Right lobe of liver (tissue), 6 donors: ENCODE measurements at regions not wholly inside any gene's neighbourhood (a gene's known extent, or its start where the extent isn't known, plus 50 kb on each side); places are given as distances from the start of the nearest gene placed in this dataset.
"Not testable (repeated sequence)": the region's sequence is repeated elsewhere in the genome, so short reads cannot be mapped to it uniquely, and the experiment has no call there.

Experiments used
- ATAC-seq, 4 donors: fragments of 200-7000 bp; cut with Tn5 transposase; one replicate each; pipeline ENCODE4 v1.9.1; 2020; ENCODE audit warnings: mild to moderate bottlenecking in 4 of 4, moderate library complexity in 4 of 4
- DNase-seq, 3 donors: peaks; one replicate each; pipeline ENCODE4 v3.0.0-alpha.2; 2020
- H3K27ac ChIP-seq, 3 donors: fragments of 200-600 bp; one replicate each; pipeline ENCODE4 v1.8.0; 2022
- H3K27me3 ChIP-seq, 2 donors: fragments of 200-600 bp; one replicate each; pipeline ENCODE4 v1.8.0; 2022
- H3K36me3 ChIP-seq, 4 donors: fragments of 200-600 bp; sonication (generic) in 1 of 4; one replicate each; pipeline versions ENCODE4 v1.5.1 to v1.8.0; 2017 to 2022; ENCODE audit warnings: control low read depth in 1 of 4
- H3K4me1 ChIP-seq, 4 donors: fragments of 200-600 bp; sonication (generic) in 1 of 4; one replicate each; pipeline versions ENCODE4 v1.5.1 to v1.8.0; 2017 to 2022; ENCODE audit warnings: control low read depth in 1 of 4
- H3K4me3 ChIP-seq, 3 donors: fragments of 200-600 bp; one replicate each; pipeline ENCODE4 v1.8.0; 2022
- H3K9me3 ChIP-seq, 4 donors: fragments of 200-600 bp; sonication (generic) in 1 of 4; one replicate each; pipeline versions ENCODE4 v1.5.1 to v1.8.0; 2017 to 2022; ENCODE audit warnings: control low read depth in 1 of 4
- CTCF ChIP-seq, 4 donors: fragments of 200-600 bp in 3 of 4; fragments of 450-650 bp in 1 of 4; IDR thresholded peaks; one replicate each; pipeline versions ENCODE4 v1.5.1 to v1.8.0; 2016 to 2022; ENCODE audit warnings: antibody characterized with exemption in 4 of 4, mild to moderate bottlenecking in 2 of 4
- POLR2A ChIP-seq: fragments of 450-650 bp; IDR thresholded peaks from one replicate; pipeline ENCODE4 v1.6.1; 2017; ENCODE audit warnings: antibody characterized with exemption, mild to moderate bottlenecking
- WGBS: methylation state at CpG from one replicate; pipeline ENCODE4 v1.1.6; 2018; ENCODE audit warnings: low coverage, low lambda C conversion rate; ENCODE audit not compliant: insufficient coverage; ENCODE audit errors: missing lambda C conversion rate; 5-methylcytosine and 5-hydroxymethylcytosine counted together
- intact Hi-C, 2 donors: fragments of 100-400 bp; cut with DNase I; formaldehyde crosslinking; loops; one replicate each; pipeline versions ENCODE4 v1.11.2 to v1.14.1; 2022
- donor health status: DM: no; HTN: yes; CAD: no.
- donor health status: DM: no; HTN: no; CAD: no.
- donor health status: DM: no; HTN: no; CAD: no.
- donor health status: DM: no; HTN: yes; CAD: no.
- donor health status: DM: no; HTN: yes; CAD: no.

GRCh38 chr3:87436781-87437543 lies 160.6 kb upstream of the POU1F1 start:
- H3K27ac ChIP-seq: no peak overlapping the region
- ATAC-seq (no peak), DNase-seq (no peak)
- intact Hi-C loops: no loop called here
- H3K27me3 ChIP-seq: no peaks in the 10 kb centered on the region
- H3K36me3 ChIP-seq: no peaks in the 10 kb centered on the region
- no peak overlapping the region for H3K4me3 ChIP-seq
- WGBS: 48% methylated on average over 7 of the region's 7 CpGs
- H3K4me1 ChIP-seq: no peaks in the 10 kb centered on the region
- TF ChIP-seq CTCF (IDR thresholded peaks at IDR 0.05) (no peak), POLR2A (no peak)
- no peaks in the 10 kb centered on the region for H3K9me3 ChIP-seq

GRCh38 chr3:87435926-87436620 lies 159.7 kb upstream of the POU1F1 start:
- no peak overlapping the region for H3K27ac ChIP-seq
- H3K4me1 ChIP-seq: no peaks in the 10 kb centered on the region
- no peak overlapping the region for H3K4me3 ChIP-seq
- whole genome bisulfite sequencing: 31% methylated on average over 5 of the region's 5 CpGs
- H3K9me3 ChIP-seq: no peaks in the 10 kb centered on the region
- no peak for ATAC-seq
- no peaks in the 10 kb centered on the region for H3K36me3 ChIP-seq
- no peaks in the 10 kb centered on the region for H3K27me3 ChIP-seq
- intact Hi-C loops: no loop called here
- DNase-seq: no peak
- TF ChIP-seq POLR2A: no peak
- no peak for TF ChIP-seq CTCF (IDR thresholded peaks at IDR 0.05)

GRCh38 chr3:87433445-87433844 lies 157.1 kb upstream of the POU1F1 start:
- H3K36me3 ChIP-seq, H3K9me3 ChIP-seq, H3K4me1 ChIP-seq, H3K4me3 ChIP-seq, H3K27ac ChIP-seq, DNase-seq, ATAC-seq, intact Hi-C loops, H3K27me3 ChIP-seq: not testable (repeated sequence)
- 26% methylated on average over 3 of the region's 3 CpGs for WGBS

- 45% methylated on average over 2 of the region's 2 CpGs for WGBS
- Histone ChIP-seq H3K27ac (no peak overlapping the region), H3K9me3 (no peaks in the 10 kb centered on the region), H3K27me3 (no peaks in the 10 kb centered on the region), H3K4me3 (no peak overlapping the region), H3K4me1 (no peaks in the 10 kb centered on the region), H3K36me3 (no peaks in the 10 kb centered on the region)
- no peak for TF ChIP-seq POLR2A
- TF ChIP-seq CTCF (IDR thresholded peaks at IDR 0.05): no peak
- intact Hi-C loops: no loop called here
- ATAC-seq (no peak), DNase-seq (no peak)
Observed at GRCh38 chr3:87426918-87427317, 150.5 kb upstream of the POU1F1 start.

- Histone ChIP-seq H3K36me3 (no peaks in the 10 kb centered on the region), H3K4me1 (no peaks in the 10 kb centered on the region), H3K4me3 (no peak overlapping the region), H3K27ac (no peak overlapping the region), H3K27me3 (no peaks in the 10 kb centered on the region), H3K9me3 (no peaks in the 10 kb centered on the region)
- DNase-seq: no peak
- WGBS: 47% methylated on average over 3 of the region's 3 CpGs
- intact Hi-C loops: no loop called here
- no peak for ATAC-seq
- TF ChIP-seq POLR2A: no peak
- no peak for TF ChIP-seq CTCF (IDR thresholded peaks at IDR 0.05)
Observed at GRCh38 chr3:87425056-87425455, 148.7 kb upstream of the POU1F1 start.
